ENCODE measurements at regions not wholly inside any gene's neighbourhood (a gene's known extent, or its start where the extent isn't known, plus 50 kb on each side); places are given as distances from the start of the nearest gene placed in this dataset.
"Not testable (repeated sequence)": the region's sequence is repeated elsewhere in the genome, so short reads cannot be mapped to it uniquely, and the experiment has no call there.

GRCh38 chr10:6840201-6840691 is 260.2 kb upstream of the PRKCQ start:
- no peaks in the 10 kb centered on the region for H3K36me3 ChIP-seq (ENCODE audit: control insufficient read depth in 1 of 2, insufficient read depth in 2 of 2, low read depth in 1 of 2, low read length in 2 of 2)
- H4K8ac ChIP-seq (ENCODE audit: low read length): no peak overlapping the region
- peak; percentile 45 for DNase-seq
- H2BK15ac ChIP-seq (ENCODE audit: low read depth, poor library complexity, severe bottlenecking): no peak overlapping the region
- peak overlapping the region in 1 of 2 experiments; percentile 42 for H2BK12ac ChIP-seq (ENCODE audit: low read length in 2 of 2)
- H3K79me1 ChIP-seq (replicated peaks; ENCODE audit: low read length, poor library complexity, severe bottlenecking): no peaks in the 10 kb centered on the region
- no peaks in the 10 kb centered on the region for H3K4me1 ChIP-seq (ENCODE audit: control insufficient read depth, insufficient read depth, low read depth, low read length)
- H3K9ac ChIP-seq (ENCODE audit: low read length): peak overlapping the region; percentile 33
- H2BK120ac ChIP-seq (ENCODE audit: low read depth, low read length): no peak overlapping the region
- H2AFZ ChIP-seq (ENCODE audit: low read depth, low read length): no peak overlapping the region
- no peak overlapping the region for H3K23ac ChIP-seq (ENCODE audit: low read length in 2 of 2)
- H3K14ac ChIP-seq (ENCODE audit: low read length in 2 of 2): no peak overlapping the region
- H3K27ac ChIP-seq (ENCODE audit: low read length, poor library complexity, severe bottlenecking): no peak overlapping the region
- H3K9me3 ChIP-seq (ENCODE audit: control insufficient read depth, low read length): no peaks in the 10 kb centered on the region
- no peak overlapping the region for H2BK5ac ChIP-seq (ENCODE audit: low read depth, low read length, poor library complexity, severe bottlenecking)
- no peak overlapping the region for H4K91ac ChIP-seq (ENCODE audit: low read length)
- no peak overlapping the region for H3K4me3 ChIP-seq (ENCODE audit: insufficient read depth in 1 of 2, low read depth in 1 of 2, low read length in 2 of 2)
- H3K4ac ChIP-seq (ENCODE audit: low read depth in 1 of 2, low read length in 2 of 2): no peak overlapping the region
- no peak overlapping the region for H3K18ac ChIP-seq (ENCODE audit: low read depth in 1 of 2, low read length in 2 of 2)
- no peak overlapping the region for H2AK5ac ChIP-seq (ENCODE audit: low read length, severe bottlenecking)
- H3K4me2 ChIP-seq (ENCODE audit: low read length, poor library complexity, severe bottlenecking): no peak overlapping the region
- H3K27me3 ChIP-seq (ENCODE audit: control insufficient read depth in 1 of 2, insufficient read depth in 1 of 2, low read length in 2 of 2): no peaks in the 10 kb centered on the region
- 89% methylated on average over 5 of the region's 5 CpGs for WGBS

- no peak overlapping the region for H3K4me3 ChIP-seq (ENCODE audit: insufficient read depth in 1 of 2, low read depth in 1 of 2, low read length in 2 of 2)
- no peaks in the 10 kb centered on the region for H3K27me3 ChIP-seq (ENCODE audit: control insufficient read depth in 1 of 2, insufficient read depth in 1 of 2, low read length in 2 of 2)
- no peak overlapping the region for H4K8ac ChIP-seq (ENCODE audit: low read length)
- H3K36me3 ChIP-seq (ENCODE audit: control insufficient read depth in 1 of 2, insufficient read depth in 2 of 2, low read depth in 1 of 2, low read length in 2 of 2): no peaks in the 10 kb centered on the region
- no peak overlapping the region for H3K9ac ChIP-seq (ENCODE audit: low read length)
- no peak overlapping the region for H4K91ac ChIP-seq (ENCODE audit: low read length)
- H2AFZ ChIP-seq (ENCODE audit: low read depth, low read length): no peak overlapping the region
- H3K18ac ChIP-seq (ENCODE audit: low read depth in 1 of 2, low read length in 2 of 2): no peak overlapping the region
- H2BK5ac ChIP-seq (ENCODE audit: low read depth, low read length, poor library complexity, severe bottlenecking): no peak overlapping the region
- no peak overlapping the region for H3K4ac ChIP-seq (ENCODE audit: low read depth in 1 of 2, low read length in 2 of 2)
- H2BK15ac ChIP-seq (ENCODE audit: low read depth, poor library complexity, severe bottlenecking): no peak overlapping the region
- no peak overlapping the region for H3K14ac ChIP-seq (ENCODE audit: low read length in 2 of 2)
- H2BK12ac ChIP-seq (ENCODE audit: low read length in 2 of 2): no peak overlapping the region
- H2AK5ac ChIP-seq (ENCODE audit: low read length, severe bottlenecking): no peak overlapping the region
- peak; percentile 21 for DNase-seq
- no peak overlapping the region for H3K27ac ChIP-seq (ENCODE audit: low read length, poor library complexity, severe bottlenecking)
- no peak overlapping the region for H3K4me2 ChIP-seq (ENCODE audit: low read length, poor library complexity, severe bottlenecking)
- no peak overlapping the region for H3K23ac ChIP-seq (ENCODE audit: low read length in 2 of 2)
- 77% methylated on average over 3 of the region's 3 CpGs for whole genome bisulfite sequencing
- no peak overlapping the region for H2BK120ac ChIP-seq (ENCODE audit: low read depth, low read length)
- H3K4me1 ChIP-seq (ENCODE audit: control insufficient read depth, insufficient read depth, low read depth, low read length): no peaks in the 10 kb centered on the region
- no peaks in the 10 kb centered on the region for H3K9me3 ChIP-seq (ENCODE audit: control insufficient read depth, low read length)
- no peaks in the 10 kb centered on the region for H3K79me1 ChIP-seq (replicated peaks; ENCODE audit: low read length, poor library complexity, severe bottlenecking)
Observed at GRCh38 chr10:6838118-6838517, 258.0 kb upstream of the PRKCQ start.

GRCh38 chr10:6833458-6834011 is 253.5 kb upstream of the PRKCQ start:
- Histone ChIP-seq H3K4me1 (ENCODE audit: control insufficient read depth, insufficient read depth, low read depth, low read length) (no peaks in the 10 kb centered on the region), H3K79me1 (replicated peaks; ENCODE audit: low read length, poor library complexity, severe bottlenecking) (no peaks in the 10 kb centered on the region), H4K8ac (ENCODE audit: low read length) (no peak overlapping the region), H3K14ac (ENCODE audit: low read length in 2 of 2) (no peak overlapping the region), H3K4me2 (ENCODE audit: low read length, poor library complexity, severe bottlenecking) (no peak overlapping the region), H3K18ac (ENCODE audit: low read depth in 1 of 2, low read length in 2 of 2) (no peak overlapping the region), H2AK5ac (ENCODE audit: low read length, severe bottlenecking) (no peak overlapping the region), H4K91ac (ENCODE audit: low read length) (no peak overlapping the region), H3K27ac (ENCODE audit: low read length, poor library complexity, severe bottlenecking) (no peak overlapping the region), H3K36me3 (ENCODE audit: control insufficient read depth in 1 of 2, insufficient read depth in 2 of 2, low read depth in 1 of 2, low read length in 2 of 2) (no peaks in the 10 kb centered on the region), H2BK5ac (ENCODE audit: low read depth, low read length, poor library complexity, severe bottlenecking) (no peak overlapping the region), H3K9ac (ENCODE audit: low read length) (no peak overlapping the region), H3K23ac (ENCODE audit: low read length in 2 of 2) (no peak overlapping the region), H3K4ac (ENCODE audit: low read depth in 1 of 2, low read length in 2 of 2) (no peak overlapping the region), H2AFZ (ENCODE audit: low read depth, low read length) (no peak overlapping the region), H2BK12ac (ENCODE audit: low read length in 2 of 2) (no peak overlapping the region), H3K27me3 (ENCODE audit: control insufficient read depth in 1 of 2, insufficient read depth in 1 of 2, low read length in 2 of 2) (no peaks in the 10 kb centered on the region), H3K9me3 (ENCODE audit: control insufficient read depth, low read length) (no peaks in the 10 kb centered on the region), H3K4me3 (ENCODE audit: insufficient read depth in 1 of 2, low read depth in 1 of 2, low read length in 2 of 2) (no peak overlapping the region), H2BK120ac (ENCODE audit: low read depth, low read length) (no peak overlapping the region), H2BK15ac (ENCODE audit: low read depth, poor library complexity, severe bottlenecking) (no peak overlapping the region)
- DNase-seq: no peak
- 100% methylated on average over 1 of the region's 2 CpGs for WGBS

- H3K18ac ChIP-seq (ENCODE audit: low read depth in 1 of 2, low read length in 2 of 2); H3K4me3 ChIP-seq (ENCODE audit: insufficient read depth in 1 of 2, low read depth in 1 of 2, low read length in 2 of 2); H3K9ac ChIP-seq (ENCODE audit: low read length); H3K27me3 ChIP-seq (ENCODE audit: control insufficient read depth in 1 of 2, insufficient read depth in 1 of 2, low read length in 2 of 2); H2AK5ac ChIP-seq (ENCODE audit: low read length, severe bottlenecking); H3K9me3 ChIP-seq (ENCODE audit: control insufficient read depth, low read length); H3K4me2 ChIP-seq (ENCODE audit: low read length, poor library complexity, severe bottlenecking); H2BK12ac ChIP-seq (ENCODE audit: low read length in 2 of 2); H3K14ac ChIP-seq (ENCODE audit: low read length in 2 of 2); H2BK120ac ChIP-seq (ENCODE audit: low read depth, low read length); H3K79me1 ChIP-seq (replicated peaks; ENCODE audit: low read length, poor library complexity, severe bottlenecking); H2BK5ac ChIP-seq (ENCODE audit: low read depth, low read length, poor library complexity, severe bottlenecking); H2AFZ ChIP-seq (ENCODE audit: low read depth, low read length); H3K4me1 ChIP-seq (ENCODE audit: control insufficient read depth, insufficient read depth, low read depth, low read length); H3K23ac ChIP-seq (ENCODE audit: low read length in 2 of 2); H3K36me3 ChIP-seq (ENCODE audit: control insufficient read depth in 1 of 2, insufficient read depth in 2 of 2, low read depth in 1 of 2, low read length in 2 of 2); H3K4ac ChIP-seq (ENCODE audit: low read depth in 1 of 2, low read length in 2 of 2); DNase-seq; H4K8ac ChIP-seq (ENCODE audit: low read length); H4K91ac ChIP-seq (ENCODE audit: low read length); H3K27ac ChIP-seq (ENCODE audit: low read length, poor library complexity, severe bottlenecking); H2BK15ac ChIP-seq (ENCODE audit: low read depth, poor library complexity, severe bottlenecking): not testable (repeated sequence)
- no CpG with 5 or more reads among the region's 4 CpGs for WGBS
Observed at GRCh38 chr10:6830981-6831380, 250.9 kb upstream of the PRKCQ start.

All from mesenchymal stem cell (in vitro differentiated cells and primary cell).